Endothelial cell of umbilical vein (primary cell): ENCODE measurements at regions not wholly inside any gene's neighbourhood (a gene's known extent, or its start where the extent isn't known, plus 50 kb on each side); places are given as distances from the start of the nearest gene placed in this dataset.

Experiments
- BruUV-seq: library from RNA; stranded (reverse); fragments of 400-500 nt; replicated peaks from 2 replicates; lab custom pipeline; 2021; lab: Mats Ljungman, UMichigan
- CTCF ChIA-PET: fragments of 300-600, 350-600 bp; sonication (Branson Sonifier 250); formaldehyde crosslinking; loops from one replicate; lab custom pipeline; 2021; ENCODE audit warnings: antibody characterized with exemption, inconsistent platforms; lab: Charles Lee
- POLR2A ChIA-PET: fragments of 300-600, 350-600 bp; sonication (Branson Sonifier 250); formaldehyde crosslinking; loops from one replicate; lab custom pipeline; 2021; ENCODE audit warnings: antibody characterized with exemption, inconsistent platforms; lab: Charles Lee
- DNase-seq: peaks from one replicate; pipeline ENCODE4 v3.0.0-alpha.2; 2011; ENCODE audit warnings: low read depth, low spot score
- FAIRE-seq: peaks from 2 replicates; lab custom pipeline; 2011; peaks lifted over from hg19 to GRCh38; lab: Jason Lieb, UNC
- H2AFZ ChIP-seq: 2 replicates; pipeline ENCODE4 v1.6.0; 2012; ENCODE audit warnings: low read depth, low read length, control low read depth, inconsistent platforms
- H3K27ac ChIP-seq: 2 replicates; pipeline ENCODE4 v1.5.1; 2011; ENCODE audit warnings: low read depth, mild to moderate bottlenecking, control low read depth, low read length, moderate library complexity; ENCODE audit not compliant: insufficient read depth
- H3K27me3 ChIP-seq, 2 experiments: 2 replicates each; pipeline versions ENCODE4 v1.6.0 to v1.6.1; 2011; ENCODE audit warnings: low read length in 2 of 2, mixed read lengths in 1 of 2; ENCODE audit not compliant: control insufficient read depth in 2 of 2, insufficient read depth in 2 of 2
- H3K36me3 ChIP-seq, 2 experiments: 2 replicates in 1 of 2; 3 replicates in 1 of 2; pipeline ENCODE4 v1.5.1; 2011; ENCODE audit warnings: low read length in 2 of 2, mild to moderate bottlenecking in 1 of 2, moderate library complexity in 1 of 2; ENCODE audit not compliant: control insufficient read depth in 2 of 2, insufficient read depth in 2 of 2; ENCODE audit errors: extremely low read depth in 1 of 2
- H3K4me1 ChIP-seq: 3 replicates; pipeline ENCODE4 v1.5.1; 2011; ENCODE audit warnings: mild to moderate bottlenecking, low read length; ENCODE audit not compliant: control insufficient read depth, insufficient read depth; ENCODE audit errors: extremely low read depth
- H3K4me2 ChIP-seq: 2 replicates; pipeline ENCODE4 v1.6.1; 2011; ENCODE audit warnings: low read length, control low read depth, mixed read lengths; ENCODE audit not compliant: insufficient read depth
- H3K4me3 ChIP-seq, 3 experiments: fragments of 200-600 bp in 1 of 3; sonication (generic), shearing (Covaris generic) in 1 of 3; replicated peaks in 1 of 3; 2 replicates each; pipeline ENCODE4 v1.5.1; 2011 to 2016; ENCODE audit warnings: control low read depth in 3 of 3, low read length in 3 of 3, mild to moderate bottlenecking in 2 of 3, inconsistent platforms in 1 of 3, low read depth in 1 of 3, moderate library complexity in 1 of 3; ENCODE audit not compliant: insufficient read depth in 1 of 3
- H3K79me2 ChIP-seq: 2 replicates; pipeline ENCODE4 v1.6.0; 2012; ENCODE audit warnings: low read length, inconsistent platforms; ENCODE audit not compliant: control insufficient read depth, insufficient read depth
- H3K9ac ChIP-seq: replicated peaks from 2 replicates; pipeline ENCODE3; 2011; ENCODE audit warnings: low read length, control low read depth; ENCODE audit not compliant: insufficient read depth; ENCODE audit errors: extremely low read depth
- H3K9me1 ChIP-seq: replicated peaks from 3 replicates; pipeline ENCODE4 v1.6.0; 2011; ENCODE audit warnings: mild to moderate bottlenecking, low read length; ENCODE audit not compliant: control insufficient read depth, insufficient read depth; ENCODE audit errors: extremely low read depth
- H3K9me3 ChIP-seq: replicated peaks from 2 replicates; pipeline ENCODE4 v1.5.1; 2012; ENCODE audit warnings: low read length, inconsistent platforms; ENCODE audit not compliant: control insufficient read depth, insufficient read depth
- H4K20me1 ChIP-seq: replicated peaks from 2 replicates; pipeline ENCODE3; 2011; ENCODE audit warnings: mild to moderate bottlenecking, low read length; ENCODE audit not compliant: control insufficient read depth, insufficient read depth; ENCODE audit errors: extremely low read depth
- CTCF ChIP-seq, 2 donors: IDR thresholded peaks; 1 replicate in 1 of 2; 2 replicates in 1 of 2; pipeline ENCODE4 v1.5.1; 2011; ENCODE audit warnings: low read length in 2 of 2, mild to moderate bottlenecking in 2 of 2, moderate library complexity in 2 of 2, control low read depth in 1 of 2, inconsistent platforms in 1 of 2, low read depth in 1 of 2; ENCODE audit not compliant: insufficient read depth in 1 of 2; ENCODE audit errors: extremely low read depth in 1 of 2
- EZH2 ChIP-seq: IDR thresholded peaks from 2 replicates; pipeline ENCODE4 v1.6.1; 2012; ENCODE audit warnings: borderline replicate concordance, low read depth, mild to moderate bottlenecking, moderate library complexity, low read length, inconsistent platforms; ENCODE audit not compliant: severe bottlenecking
- FOS ChIP-seq: IDR thresholded peaks from 2 replicates; pipeline ENCODE4 v1.6.1; 2011; ENCODE audit warnings: mild to moderate bottlenecking, low read length, moderate library complexity, borderline replicate concordance; ENCODE audit not compliant: insufficient read depth
- GATA2 ChIP-seq: IDR thresholded peaks from 2 replicates; pipeline ENCODE4 v1.7.0; 2011; ENCODE audit warnings: low read depth, mild to moderate bottlenecking, moderate library complexity, mixed read lengths, low read length; ENCODE audit not compliant: insufficient read length, insufficient read depth
- JUN ChIP-seq: IDR thresholded peaks from 2 replicates; pipeline ENCODE4 v1.6.1; 2011; ENCODE audit warnings: borderline replicate concordance, low read depth; ENCODE audit not compliant: insufficient read length, insufficient read depth
- MAX ChIP-seq: IDR thresholded peaks from 2 replicates; pipeline ENCODE4 v1.6.1; 2011; ENCODE audit not compliant: insufficient read depth, insufficient read length
- MYC ChIP-seq: IDR thresholded peaks from one replicate; pipeline ENCODE4 v1.6.1; 2011; ENCODE audit warnings: mild to moderate bottlenecking, low read depth, low read length
- POLR2A ChIP-seq: IDR thresholded peaks from 2 replicates; pipeline ENCODE4 v1.6.1; 2012; ENCODE audit warnings: low read depth, mild to moderate bottlenecking, control low read depth, low read length
- POLR2AphosphoS5 ChIP-seq: IDR thresholded peaks from 2 replicates; pipeline ENCODE4 v1.6.1; 2012; ENCODE audit warnings: low read depth, mild to moderate bottlenecking, control low read depth, low read length, moderate library complexity; ENCODE audit not compliant: insufficient read depth
- dilution Hi-C: fragments of 300-500 bp; cut with MboI; formaldehyde crosslinking; loops from one replicate; pipeline ENCODE4 v1.15.0; 2019; ENCODE audit warnings: low sequenced_read_pairs; ENCODE audit not compliant: extremely low pct_ligation_motif_present
- intact Hi-C: fragments of 100-400 bp; cut with micrococcal nuclease; formaldehyde crosslinking; loops from one replicate; pipeline ENCODE4 v1.10.0; 2022

GRCh38 chr2:215207041-215207440 is 68.6 kb upstream of the ABCA12 start:
- ChIA-PET CTCF (no interaction called here), POLR2A (no interaction called here)
- TF ChIP-seq CTCF (IDR thresholded peaks at IDR 0.05; ENCODE audit: extremely low read depth in 1 of 2, insufficient read depth in 1 of 2, low read depth in 1 of 2, low read length in 2 of 2) (no peak), JUN (no peak), GATA2 (no peak), MYC (no peak), FOS (no peak), EZH2 (no peak), POLR2AphosphoS5 (no peak), POLR2A (no peak), MAX (no peak)
- intact Hi-C loops: no loop called here
- no peaks in the 10 kb centered on the region for H3K9me3 ChIP-seq
- no peak for FAIRE-seq
- H3K27me3 ChIP-seq: no peaks in the 10 kb centered on the region
- H2AFZ ChIP-seq: no peak overlapping the region
- H3K79me2 ChIP-seq: no peaks in the 10 kb centered on the region
- H3K36me3 ChIP-seq: no peaks in the 10 kb centered on the region
- H3K4me2 ChIP-seq: no peak overlapping the region
- no TSS peak for BruUV-seq
- no peak for DNase-seq
- no peak overlapping the region for H3K4me3 ChIP-seq
- dilution Hi-C loops: no loop called here
- H3K9ac ChIP-seq: no peak overlapping the region
- no peaks in the 10 kb centered on the region for H4K20me1 ChIP-seq
- no peaks in the 10 kb centered on the region for H3K9me1 ChIP-seq
- H3K27ac ChIP-seq: no peak overlapping the region
- H3K4me1 ChIP-seq: no peaks in the 10 kb centered on the region
